T-cell (primary cell): ENCODE measurements at regions not wholly inside any gene's neighbourhood (a gene's known extent, or its start where the extent isn't known, plus 50 kb on each side); places are given as distances from the start of the nearest gene placed in this dataset.

Experiments used
- ATAC-seq, 4 experiments: fragments of 200-7000 bp in 3 of 4; fragments of 150-1000 bp in 1 of 4; cut with Tn5 transposase; replicated peaks in 1 of 4; 1 replicate in 3 of 4; 2 replicates in 1 of 4; pipeline ENCODE4 v1.10.0; 2021; ENCODE audit warnings: moderate library complexity in 3 of 4, mild to moderate bottlenecking in 2 of 4, moderate number of reproducible peaks in 1 of 4
- CTCF ChIA-PET, 2 donors: fragments of 300-600 bp; sonication (Branson Sonifier 250); formaldehyde crosslinking; loops; one replicate each; lab custom pipeline; 2022; ENCODE audit warnings: antibody characterized with exemption in 2 of 2; lab: Charles Lee
- POLR2A ChIA-PET, 2 donors: fragments of 300-600 bp; sonication (Branson Sonifier 250); formaldehyde crosslinking; loops; one replicate each; lab custom pipeline; 2022; ENCODE audit warnings: antibody characterized with exemption in 2 of 2; lab: Charles Lee
- DNase-seq, 35 experiments: peaks; one replicate each; pipeline versions ENCODE4 v3.0.0 to v3.0.0-alpha.2; 2013 to 2023
- H3K27ac ChIP-seq: one replicate; pipeline ENCODE4 v1.5.1; 2013; ENCODE audit warnings: low read length
- H3K27me3 ChIP-seq, 2 experiments: replicated peaks in 1 of 2; 1 replicate in 1 of 2; 2 replicates in 1 of 2; pipeline versions ENCODE4 v1.6.1 to v1.7.0; 2013; ENCODE audit warnings: low read length in 1 of 2, mixed read lengths in 1 of 2; ENCODE audit not compliant: control insufficient read depth in 2 of 2, insufficient read depth in 2 of 2; ENCODE audit errors: extremely low read depth in 1 of 2
- H3K36me3 ChIP-seq, 2 donors: 1 replicate in 1 of 2; 2 replicates in 1 of 2; pipeline versions ENCODE4 v1.6.1 to v1.7.0; 2013; ENCODE audit warnings: low read length in 1 of 2; ENCODE audit not compliant: control insufficient read depth in 2 of 2, insufficient read depth in 1 of 2; ENCODE audit errors: extremely low read depth in 1 of 2
- H3K4me1 ChIP-seq, 2 experiments: 1 replicate in 1 of 2; 2 replicates in 1 of 2; pipeline versions ENCODE4 v1.6.1 to v1.7.0; 2013; ENCODE audit warnings: low read length in 2 of 2, mixed read lengths in 1 of 2; ENCODE audit not compliant: insufficient read depth in 2 of 2, control insufficient read depth in 1 of 2; ENCODE audit errors: extremely low read depth in 1 of 2
- H3K4me3 ChIP-seq, 2 donors: 1 replicate in 1 of 2; 2 replicates in 1 of 2; pipeline versions ENCODE4 v1.5.1 to v1.7.0; 2013; ENCODE audit warnings: mild to moderate bottlenecking in 2 of 2, low read length in 1 of 2, moderate library complexity in 1 of 2; ENCODE audit not compliant: control insufficient read depth in 1 of 2; ENCODE audit errors: extremely low read depth in 1 of 2
- H3K9me3 ChIP-seq: 2 replicates; pipeline ENCODE4 v1.7.0; 2013
- H3K27ac Mint-ChIP-seq, 2 donors: one replicate each; pipeline ENCODE4 v1.8.0; 2020 to 2021; ENCODE audit warnings: mild to moderate bottlenecking in 2 of 2, mixed read lengths in 2 of 2
- H3K27me3 Mint-ChIP-seq, 2 donors: one replicate each; pipeline ENCODE4 v1.8.0; 2021 to 2022; ENCODE audit warnings: mixed read lengths in 2 of 2
- H3K36me3 Mint-ChIP-seq: one replicate; pipeline ENCODE4 v1.8.0; 2021; ENCODE audit warnings: mixed read lengths
- H3K4me1 Mint-ChIP-seq, 3 donors: one replicate each; pipeline ENCODE4 v1.8.0; 2020 to 2022; ENCODE audit warnings: mixed read lengths in 3 of 3, mild to moderate bottlenecking in 1 of 3
- H3K4me3 Mint-ChIP-seq, 3 donors: one replicate each; pipeline ENCODE4 v1.8.0; 2020 to 2022; ENCODE audit warnings: mild to moderate bottlenecking in 3 of 3, mixed read lengths in 3 of 3, moderate library complexity in 3 of 3
- H3K9me3 Mint-ChIP-seq, 3 donors: one replicate each; pipeline ENCODE4 v1.8.0; 2020 to 2022; ENCODE audit warnings: mixed read lengths in 3 of 3
- WGBS: methylation state at CpG from one replicate; pipeline ENCODE4 v1.1.5; 2013; ENCODE audit warnings: missing lambda C conversion rate; ENCODE audit not compliant: insufficient coverage; 5-methylcytosine and 5-hydroxymethylcytosine counted together

DNA sequence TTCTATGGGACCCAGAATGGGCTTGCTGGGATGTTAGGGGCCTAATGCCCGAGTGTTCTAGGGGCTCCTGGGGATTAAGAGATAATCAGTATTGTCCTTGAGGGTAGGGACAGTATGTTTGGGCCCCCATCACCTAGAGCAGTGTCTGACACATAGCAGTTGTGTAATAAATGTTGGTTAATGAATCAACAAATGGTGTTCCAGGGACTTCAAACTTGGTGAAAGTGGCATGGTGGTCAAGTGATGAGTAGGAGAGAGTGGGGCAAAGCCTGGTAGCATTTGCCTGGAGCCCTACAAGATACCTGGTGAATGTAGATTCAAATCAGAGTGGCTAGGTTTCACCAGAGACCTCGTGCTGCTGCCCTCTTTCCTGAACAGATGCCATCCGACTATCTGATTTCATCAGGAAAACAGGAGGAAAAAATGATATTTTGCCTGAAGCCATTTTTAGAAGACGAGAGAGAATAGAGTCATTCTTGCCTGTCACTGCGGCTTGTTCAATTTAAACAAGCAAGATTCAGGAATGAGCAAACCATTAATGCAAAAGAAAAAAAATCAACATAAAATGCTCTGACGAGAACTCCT, 117.3 kb downstream of the RPL22L1 start:
- no peaks in the 10 kb centered on the region for H3K4me1 ChIP-seq
- no peak for DNase-seq
- no peak for ATAC-seq
- ChIA-PET POLR2A (no interaction called here), CTCF (no interaction called here)
- H3K9me3 Mint-ChIP-seq = no peaks in the 10 kb centered on the region
- no peaks in the 10 kb centered on the region for H3K9me3 ChIP-seq
- H3K27ac Mint-ChIP-seq = no peak overlapping the region
- no peak overlapping the region for H3K27ac ChIP-seq
- no peak overlapping the region for H3K4me3 Mint-ChIP-seq
- no peaks in the 10 kb centered on the region for H3K4me1 Mint-ChIP-seq
- WGBS = 69% methylated on average over 5 of the region's 6 CpGs
- no peaks in the 10 kb centered on the region for H3K36me3 ChIP-seq
- H3K4me3 ChIP-seq = no peak overlapping the region
- peaks cover 36 to 41% of the 10 kb centered on the region in 2 donors for H3K27me3 Mint-ChIP-seq
- H3K27me3 ChIP-seq = peaks cover 0 to 3% of the 10 kb centered on the region in 2 experiments
- H3K36me3 Mint-ChIP-seq = no peaks in the 10 kb centered on the region

DNA sequence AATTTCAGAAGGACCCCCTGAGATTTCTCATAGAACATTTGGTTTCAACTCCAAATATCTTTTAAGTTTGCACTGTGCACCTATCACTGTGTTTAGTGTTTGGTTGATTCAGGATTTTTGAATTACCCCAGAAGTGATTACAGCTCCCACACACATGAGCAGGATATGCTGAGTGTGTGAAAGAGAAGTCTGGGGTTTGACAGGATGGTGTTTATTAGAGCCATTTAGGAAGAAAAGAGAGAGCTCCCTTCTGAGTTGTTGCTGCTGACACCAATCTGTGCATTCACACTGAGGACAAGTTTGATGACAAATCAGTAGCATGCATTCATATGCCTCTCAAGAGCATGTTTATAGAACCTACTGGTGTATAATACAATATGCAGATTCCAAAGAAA, 118.1 kb downstream of the RPL22L1 start:
- Mint-ChIP-seq H3K9me3 (no peaks in the 10 kb centered on the region), H3K4me1 (no peaks in the 10 kb centered on the region), H3K27ac (no peak overlapping the region), H3K36me3 (no peaks in the 10 kb centered on the region), H3K4me3 (no peak overlapping the region), H3K27me3 (peaks cover 41 to 47% of the 10 kb centered on the region in 2 donors)
- no peak overlapping the region for H3K4me3 ChIP-seq
- H3K4me1 ChIP-seq = no peaks in the 10 kb centered on the region
- peaks cover 0 to 3% of the 10 kb centered on the region in 2 experiments for H3K27me3 ChIP-seq
- ChIA-PET CTCF (no interaction called here), POLR2A (interaction anchor here in 1 of 2 donors (0.6 kb wide), 1 partner anchor 21 kb away, joined by 3 read pairs; no protein-coding TSS in a partner anchor)
- no peak overlapping the region for H3K27ac ChIP-seq
- ATAC-seq (no peak), DNase-seq (no peak)
- no peaks in the 10 kb centered on the region for H3K36me3 ChIP-seq
- no peaks in the 10 kb centered on the region for H3K9me3 ChIP-seq

DNA sequence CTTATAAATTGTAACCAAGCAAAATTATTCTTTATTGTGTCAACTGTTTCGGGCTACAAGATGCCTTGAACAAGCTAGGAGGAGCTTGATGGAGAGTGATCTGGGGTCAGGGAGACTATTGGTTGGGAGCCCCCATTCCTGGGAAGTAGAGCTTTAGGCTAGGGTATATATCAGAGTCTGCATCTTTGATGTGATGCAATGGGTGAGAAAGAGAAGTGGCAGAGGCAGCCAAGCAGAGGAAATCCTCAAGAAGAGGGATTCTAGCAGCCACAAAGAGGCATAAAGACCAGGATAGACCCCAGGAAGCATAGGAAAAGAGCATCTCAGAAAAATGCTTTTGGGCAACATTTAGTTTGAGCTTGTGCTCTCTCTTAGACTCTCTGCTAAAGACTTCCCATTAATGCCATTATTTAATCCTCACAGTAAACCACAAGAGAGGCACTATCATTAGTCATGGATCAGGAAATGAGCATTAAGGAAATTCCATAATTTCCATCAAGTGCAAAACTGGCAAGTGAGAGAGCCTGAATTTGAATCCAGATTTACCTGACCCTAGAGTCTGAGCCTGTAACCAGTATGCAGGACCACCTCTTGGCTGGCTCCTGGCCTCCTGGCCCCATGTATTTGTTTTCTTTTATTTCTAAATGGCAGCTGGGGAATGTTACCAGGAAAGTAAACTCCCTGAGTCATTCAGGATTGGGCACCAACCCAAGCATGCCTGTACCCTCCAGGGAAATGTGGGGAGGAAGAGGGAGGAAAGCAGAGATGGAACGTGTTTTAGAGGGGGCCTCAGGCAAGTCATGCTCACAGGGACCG, 118.7 kb downstream of the RPL22L1 start:
- Mint-ChIP-seq H3K36me3 (no peaks in the 10 kb centered on the region), H3K4me3 (no peak overlapping the region), H3K4me1 (no peaks in the 10 kb centered on the region), H3K27ac (no peak overlapping the region), H3K9me3 (no peaks in the 10 kb centered on the region), H3K27me3 (peaks cover 41 to 53% of the 10 kb centered on the region in 2 donors)
- H3K9me3 ChIP-seq = no peaks in the 10 kb centered on the region
- H3K4me1 ChIP-seq = no peaks in the 10 kb centered on the region
- no CpG with 5 or more reads among the region's 3 CpGs for WGBS
- no peak overlapping the region for H3K27ac ChIP-seq
- H3K4me3 ChIP-seq = no peak overlapping the region
- H3K27me3 ChIP-seq = peaks cover 0 to 3% of the 10 kb centered on the region in 2 experiments
- ChIA-PET CTCF (no interaction called here), POLR2A (interaction anchor here in 1 of 2 donors (0.6 kb wide), 1 partner anchor 21 kb away, joined by 3 read pairs; no protein-coding TSS in a partner anchor)
- no peaks in the 10 kb centered on the region for H3K36me3 ChIP-seq
- DNase-seq (no peak), ATAC-seq (no peak)

DNA sequence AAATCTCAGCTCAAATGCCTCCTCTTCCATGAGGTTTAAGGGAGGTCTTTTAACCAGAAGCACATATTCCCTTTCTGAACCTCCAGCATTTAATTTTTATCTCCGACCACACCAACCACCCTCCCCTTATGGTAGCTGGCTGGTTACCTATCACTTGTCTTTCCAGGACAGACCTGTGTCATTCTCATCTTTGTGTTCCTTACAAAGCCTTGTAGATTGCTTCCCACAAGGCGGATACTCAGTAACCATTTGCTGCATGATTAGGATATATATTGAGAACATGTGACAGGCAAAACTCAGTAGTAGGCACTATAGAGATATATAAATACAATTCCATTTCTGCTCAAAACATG, 119.5 kb downstream of the RPL22L1 start:
- Mint-ChIP-seq H3K36me3 (no peaks in the 10 kb centered on the region), H3K9me3 (no peaks in the 10 kb centered on the region), H3K27me3 (peaks cover 41 to 55% of the 10 kb centered on the region in 2 donors), H3K4me3 (no peak overlapping the region), H3K4me1 (no peaks in the 10 kb centered on the region), H3K27ac (no peak overlapping the region)
- POLR2A ChIA-PET = no interaction called here
- Histone ChIP-seq H3K9me3 (no peaks in the 10 kb centered on the region), H3K27ac (no peak overlapping the region), H3K36me3 (no peaks in the 10 kb centered on the region), H3K4me3 (no peak overlapping the region), H3K4me1 (no peaks in the 10 kb centered on the region), H3K27me3 (peaks cover 0 to 2% of the 10 kb centered on the region in 2 experiments)
- no peak for DNase-seq
- CTCF ChIA-PET = no interaction called here
- 80% methylated on average over 1 of the region's 2 CpGs for WGBS
- ATAC-seq = no peak

DNA sequence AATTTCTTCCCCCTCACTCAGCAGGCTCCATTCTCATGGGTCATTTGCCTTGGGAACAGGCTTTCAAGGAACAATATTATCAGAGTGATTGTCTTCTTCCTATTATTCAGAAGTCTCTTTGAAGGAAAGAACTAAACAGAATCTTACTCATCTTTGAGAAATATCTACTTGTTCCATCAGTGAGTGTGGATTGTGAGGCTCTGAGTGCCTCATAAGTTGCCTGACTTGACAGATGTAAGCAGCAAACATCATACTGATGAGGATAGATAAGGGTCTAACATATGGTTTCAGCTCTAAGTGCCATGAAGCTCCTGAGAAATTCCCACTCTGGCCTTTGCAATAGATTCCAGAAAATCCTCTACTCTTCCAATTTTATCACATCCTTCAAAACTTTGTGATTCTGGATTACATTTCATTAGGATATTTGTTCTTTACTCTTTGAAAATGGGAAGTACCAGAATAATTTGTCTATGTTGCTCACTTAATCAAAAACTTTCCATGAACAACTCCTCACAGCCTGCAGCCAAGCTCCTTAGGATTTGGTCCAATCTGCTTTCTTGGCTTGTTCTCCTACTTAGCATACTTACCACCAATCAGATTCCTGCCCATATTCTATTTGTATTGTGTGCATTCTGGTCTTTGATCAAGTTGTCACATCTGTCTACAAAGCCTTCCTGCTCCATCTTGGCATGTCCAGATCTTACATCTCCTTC, 120.1 kb downstream of the RPL22L1 start:
- Mint-ChIP-seq H3K4me1 (no peaks in the 10 kb centered on the region), H3K9me3 (no peaks in the 10 kb centered on the region), H3K27me3 (peaks cover 41 to 55% of the 10 kb centered on the region in 2 donors), H3K4me3 (no peak overlapping the region), H3K27ac (no peak overlapping the region), H3K36me3 (no peaks in the 10 kb centered on the region)
- ATAC-seq (no peak), DNase-seq (no peak)
- Histone ChIP-seq H3K4me3 (no peak overlapping the region), H3K4me1 (no peaks in the 10 kb centered on the region), H3K36me3 (no peaks in the 10 kb centered on the region), H3K27me3 (no peaks in the 10 kb centered on the region), H3K9me3 (no peaks in the 10 kb centered on the region), H3K27ac (no peak overlapping the region)
- ChIA-PET POLR2A (no interaction called here), CTCF (no interaction called here)

DNA sequence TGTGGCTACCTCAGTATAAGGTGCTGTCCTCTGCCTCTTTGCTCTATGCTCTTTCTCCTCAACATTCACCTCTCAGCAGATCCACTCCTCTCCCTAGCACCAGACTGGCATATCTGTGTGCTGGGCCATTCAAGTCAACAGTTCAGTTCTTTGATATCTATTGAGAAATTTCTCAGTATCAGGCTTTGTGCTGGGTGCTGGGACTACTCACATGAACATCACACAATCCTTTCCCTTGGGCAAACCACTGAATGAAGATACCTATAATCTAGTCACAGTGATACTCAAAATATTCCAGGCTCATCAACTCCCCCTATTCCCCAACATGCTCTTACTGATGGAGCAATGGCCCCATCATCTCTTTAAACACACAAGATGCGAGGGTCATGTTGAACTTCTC, 120.8 kb downstream of the RPL22L1 start:
- H3K4me1 ChIP-seq = no peaks in the 10 kb centered on the region
- Mint-ChIP-seq H3K27ac (no peak overlapping the region), H3K4me3 (no peak overlapping the region), H3K4me1 (no peaks in the 10 kb centered on the region), H3K36me3 (no peaks in the 10 kb centered on the region), H3K27me3 (peaks cover 37 to 51% of the 10 kb centered on the region in 2 donors), H3K9me3 (no peaks in the 10 kb centered on the region)
- no peak for ATAC-seq
- H3K4me3 ChIP-seq = no peak overlapping the region
- WGBS = 83% methylated on average over 1 of the region's 1 CpG
- no peaks in the 10 kb centered on the region for H3K36me3 ChIP-seq
- POLR2A ChIA-PET = no interaction called here
- no peak for DNase-seq
- H3K27me3 ChIP-seq = no peaks in the 10 kb centered on the region
- CTCF ChIA-PET = no interaction called here
- no peak overlapping the region for H3K27ac ChIP-seq
- H3K9me3 ChIP-seq = no peaks in the 10 kb centered on the region
